ENCODE measurements at regions not wholly inside any gene's neighbourhood (a gene's known extent, or its start where the extent isn't known, plus 50 kb on each side); places are given as distances from the start of the nearest gene placed in this dataset.

- no peak for DNase-seq (ENCODE audit: low spot score)
- TF ChIP-seq CTCF (IDR thresholded peaks at IDR 0.05; ENCODE audit: extremely low read depth, insufficient read depth, missing control alignments): no peak
- in situ Hi-C loops (cut with MboI; ENCODE audit: low pct_unique_long_range_greater_than_20kb, low sequenced_read_pairs, unreplicated experiment): no loop called here
Measured at GRCh38 chr12:67116134-67116533, 153.0 kb upstream of the CAND1 start.

GRCh38 chr12:67122584-67122983, 146.6 kb upstream of the CAND1 start:
- DNase-seq (ENCODE audit: low spot score): no peak
- in situ Hi-C loops (cut with MboI; ENCODE audit: low pct_unique_long_range_greater_than_20kb, low sequenced_read_pairs, unreplicated experiment): no loop called here
- TF ChIP-seq CTCF (IDR thresholded peaks at IDR 0.05; ENCODE audit: extremely low read depth, insufficient read depth, missing control alignments): no peak

- in situ Hi-C loops (cut with MboI; ENCODE audit: low pct_unique_long_range_greater_than_20kb, low sequenced_read_pairs, unreplicated experiment): no loop called here
- DNase-seq (ENCODE audit: low spot score): no peak
- no peak for TF ChIP-seq CTCF (IDR thresholded peaks at IDR 0.05; ENCODE audit: extremely low read depth, insufficient read depth, missing control alignments)
Measured at GRCh38 chr12:67137256-67137655, 131.9 kb upstream of the CAND1 start.

GRCh38 chr12:67141296-67142018, 127.7 kb upstream of the CAND1 start:
- TF ChIP-seq CTCF (IDR thresholded peaks at IDR 0.05; ENCODE audit: extremely low read depth, insufficient read depth, missing control alignments): no peak
- in situ Hi-C loops (cut with MboI; ENCODE audit: low pct_unique_long_range_greater_than_20kb, low sequenced_read_pairs, unreplicated experiment): no loop called here
- no peak for DNase-seq (ENCODE audit: low spot score)

- no peak for DNase-seq (ENCODE audit: low spot score)
- in situ Hi-C loops (cut with MboI; ENCODE audit: low pct_unique_long_range_greater_than_20kb, low sequenced_read_pairs, unreplicated experiment): no loop called here
- no peak for TF ChIP-seq CTCF (IDR thresholded peaks at IDR 0.05; ENCODE audit: extremely low read depth, insufficient read depth, missing control alignments)
Measured at GRCh38 chr12:67145692-67146091, 123.5 kb upstream of the CAND1 start.

- DNase-seq (ENCODE audit: low spot score): no peak
- in situ Hi-C loops (cut with MboI; ENCODE audit: low pct_unique_long_range_greater_than_20kb, low sequenced_read_pairs, unreplicated experiment): no loop called here
- no peak for TF ChIP-seq CTCF (IDR thresholded peaks at IDR 0.05; ENCODE audit: extremely low read depth, insufficient read depth, missing control alignments)
Measured at GRCh38 chr12:67147030-67147429, 122.1 kb upstream of the CAND1 start.
